Dedifferentiated amniotic fluid mesenchymal stem cell (primary cell): ENCODE measurements at regions not wholly inside any gene's neighbourhood (a gene's known extent, or its start where the extent isn't known, plus 50 kb on each side); places are given as distances from the start of the nearest gene placed in this dataset.

ENCODE experiments used
- DNase-seq: peaks from one replicate; pipeline ENCODE4 v3.0.0-alpha.2; 2016; ENCODE audit errors: extremely low spot score

GRCh38 chr4:11603591-11604194 is 175.0 kb upstream of the HS3ST1 start:
- DNase-seq: no peak

- no peak for DNase-seq
Measured at GRCh38 chr4:11602606-11603340, 174.1 kb upstream of the HS3ST1 start.

- DNase-seq: no peak
Measured at GRCh38 chr4:11599064-11599463, 170.4 kb upstream of the HS3ST1 start.

GRCh38 chr4:11598591-11598990 is 169.9 kb upstream of the HS3ST1 start:
- DNase-seq: no peak

- DNase-seq: no peak
Measured at GRCh38 chr4:11597506-11597905, 168.8 kb upstream of the HS3ST1 start.

- DNase-seq: no peak
Measured at GRCh38 chr4:11596989-11597388, 168.3 kb upstream of the HS3ST1 start.

GRCh38 chr4:11593576-11594116 is 165.0 kb upstream of the HS3ST1 start:
- DNase-seq: no peak

- no peak for DNase-seq
Measured at GRCh38 chr4:11592276-11592675, 163.6 kb upstream of the HS3ST1 start.

- DNase-seq: no peak
Measured at GRCh38 chr4:11590132-11590531, 161.4 kb upstream of the HS3ST1 start.

GRCh38 chr4:11589676-11590075 is 161.0 kb upstream of the HS3ST1 start:
- no peak for DNase-seq

- no peak for DNase-seq
Measured at GRCh38 chr4:11587797-11588196, 159.1 kb upstream of the HS3ST1 start.

- DNase-seq: no peak
Measured at GRCh38 chr4:11585506-11585905, 156.8 kb upstream of the HS3ST1 start.

GRCh38 chr4:11568511-11568910 is 139.8 kb upstream of the HS3ST1 start:
- no peak for DNase-seq

GRCh38 chr4:11566444-11567022 is 137.8 kb upstream of the HS3ST1 start:
- DNase-seq: peak; percentile 20

GRCh38 chr4:11565899-11566298 is 137.2 kb upstream of the HS3ST1 start:
- no peak for DNase-seq

GRCh38 chr4:11565213-11565612 is 136.5 kb upstream of the HS3ST1 start:
- no peak for DNase-seq

GRCh38 chr4:11564021-11564420 is 135.3 kb upstream of the HS3ST1 start:
- DNase-seq: no peak

GRCh38 chr4:11549525-11549924 is 120.8 kb upstream of the HS3ST1 start:
- DNase-seq: no peak

- no peak for DNase-seq
Measured at GRCh38 chr4:11548597-11549082, 119.9 kb upstream of the HS3ST1 start.

- DNase-seq: no peak
Measured at GRCh38 chr4:11546391-11547175, 117.9 kb upstream of the HS3ST1 start.

- no peak for DNase-seq
Measured at GRCh38 chr4:11545651-11546050, 117.0 kb upstream of the HS3ST1 start.

- DNase-seq: no peak
Measured at GRCh38 chr4:11544211-11544610, 115.5 kb upstream of the HS3ST1 start.
